GM21723 (cell line): ENCODE measurements at regions not wholly inside any gene's neighbourhood (a gene's known extent, or its start where the extent isn't known, plus 50 kb on each side); places are given as distances from the start of the nearest gene placed in this dataset.

Experiments
- ATAC-seq: cut with Tn5 transposase; IDR thresholded peaks from one replicate; pipeline ENCODE4 v1.9.1; 2021; ENCODE audit warnings: mild to moderate bottlenecking, moderate library complexity; ENCODE audit not compliant: unreplicated experiment

DNA sequence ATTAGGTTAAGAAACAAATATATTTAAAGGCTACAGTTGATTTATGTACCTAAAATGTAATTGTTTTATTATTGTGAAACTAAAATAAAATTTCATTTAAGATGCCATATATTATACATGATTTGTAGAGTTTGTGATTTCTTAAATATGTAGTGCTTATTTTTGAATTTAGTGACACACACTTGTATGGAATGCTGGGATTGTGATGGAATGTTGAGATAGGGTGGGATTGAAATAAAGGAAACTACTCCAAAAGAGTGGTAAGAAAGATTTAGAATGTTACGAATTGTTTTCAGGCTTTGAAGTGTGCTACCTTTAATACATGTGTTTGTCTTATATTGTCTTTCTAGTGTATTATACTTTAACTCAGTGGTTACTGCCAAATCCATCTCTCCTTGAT lies 330.3 kb upstream of the PITX2 start:
- ATAC-seq: no peak

DNA sequence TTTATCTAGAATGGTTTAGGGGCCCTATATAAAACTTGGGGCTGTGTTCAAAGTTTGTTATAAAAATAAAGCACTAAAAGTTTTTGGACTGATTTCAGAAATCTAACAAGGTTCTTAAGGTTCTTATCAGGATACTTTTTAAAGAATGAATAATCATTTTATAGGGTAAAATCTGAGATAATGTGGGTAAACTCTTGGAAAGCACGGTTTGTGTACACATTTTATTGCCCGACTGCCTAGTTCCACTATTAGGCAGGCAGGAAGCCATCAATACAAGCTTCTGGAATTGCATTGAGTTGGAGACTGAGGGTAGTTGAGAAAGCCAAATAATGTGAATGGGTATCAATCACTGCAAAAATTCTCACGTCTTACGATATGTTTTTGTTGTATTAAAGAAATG lies 331.0 kb upstream of the PITX2 start:
- ATAC-seq: no peak

DNA sequence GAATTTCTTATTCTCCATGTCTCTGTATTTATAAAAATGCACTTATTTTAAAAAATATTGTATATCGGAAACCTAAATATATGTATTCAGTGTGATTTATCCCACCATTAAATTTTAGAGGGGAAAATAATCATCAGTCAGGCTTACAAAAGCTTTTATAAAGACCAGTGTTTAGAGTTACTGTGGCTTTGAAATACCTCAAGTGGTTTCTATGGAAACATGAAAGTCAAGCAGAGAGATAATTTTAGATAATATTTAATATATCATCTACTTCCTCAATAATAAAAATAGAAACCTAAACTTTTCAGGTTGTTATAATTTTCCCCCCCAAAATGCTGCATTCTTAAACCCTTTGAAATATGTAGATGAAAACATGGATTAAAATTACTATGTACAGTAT lies 332.9 kb upstream of the PITX2 start:
- no peak for ATAC-seq

DNA sequence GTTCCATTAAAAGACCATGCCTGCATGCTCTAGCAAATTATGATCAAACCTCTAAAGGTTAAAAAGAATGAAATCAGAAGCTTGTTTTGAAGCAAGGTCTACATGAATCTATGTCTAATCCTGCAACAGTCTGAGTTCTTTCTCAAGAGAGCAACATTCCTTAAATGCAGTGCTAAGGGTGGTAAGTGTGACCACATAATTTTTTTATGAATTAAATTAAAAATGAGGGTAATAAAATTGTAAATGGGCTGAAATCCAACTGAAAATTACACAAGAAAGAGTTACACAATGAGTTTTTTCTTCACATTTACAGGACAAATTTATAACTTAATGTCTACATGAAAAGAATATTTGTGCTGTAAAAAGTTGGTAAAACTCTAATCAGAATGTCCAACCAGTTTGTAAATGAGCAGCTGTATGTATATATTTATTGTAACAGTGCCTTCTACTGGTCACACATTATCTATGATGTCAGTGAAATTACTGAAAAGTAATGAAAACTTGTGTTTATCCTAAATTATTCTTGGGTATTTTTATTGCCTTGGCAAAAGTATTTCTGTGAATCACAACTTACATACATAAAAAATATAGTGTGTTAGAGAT lies 336.3 kb upstream of the PITX2 start:
- no peak for ATAC-seq

DNA sequence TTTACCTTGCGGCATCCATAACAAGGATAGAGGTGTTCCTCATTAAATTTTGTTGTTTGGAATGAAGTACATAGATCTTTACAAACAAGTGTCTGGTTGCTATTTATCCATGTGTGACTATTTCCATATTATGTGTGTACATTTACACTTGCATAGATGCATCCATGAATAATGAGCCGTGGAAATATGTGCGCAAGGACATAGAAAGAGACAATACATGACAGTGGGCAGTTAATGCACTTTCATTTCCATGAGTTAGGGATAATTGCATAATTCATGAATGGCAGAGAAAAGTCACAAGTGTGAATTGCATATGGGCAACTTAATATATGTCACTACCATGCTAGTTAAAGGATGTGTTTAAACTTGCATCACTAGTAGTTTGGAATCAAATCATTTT lies 338.2 kb upstream of the PITX2 start:
- no peak for ATAC-seq

- ATAC-seq: no peak
These were observed 339.7 kb upstream of the PITX2 start for GRCh38 chr4:110962616-110963015.

- ATAC-seq: no peak
These were observed 340.9 kb upstream of the PITX2 start for GRCh38 chr4:110963662-110964280.

DNA sequence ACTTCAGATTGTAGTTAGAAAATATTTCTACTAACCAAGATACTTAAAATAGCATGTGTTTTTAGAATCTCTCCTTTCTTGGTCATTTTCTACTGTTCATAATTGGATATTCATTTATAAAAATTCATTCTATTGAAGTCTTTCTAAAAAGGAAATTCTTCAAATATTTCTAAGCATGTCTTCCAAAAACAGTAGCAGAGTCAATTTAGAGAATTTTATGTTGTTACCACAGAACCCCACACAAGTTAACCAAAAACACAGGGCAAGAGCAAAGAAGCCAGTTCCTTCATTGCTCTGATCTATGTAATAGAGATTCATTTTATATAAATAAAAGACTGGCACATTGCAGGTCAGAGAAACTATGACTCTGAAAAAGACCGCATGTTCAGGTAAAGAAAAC lies 345.1 kb upstream of the PITX2 start:
- ATAC-seq: no peak

GRCh38 chr4:110970642-110971041 lies 347.8 kb upstream of the PITX2 start:
- peak; percentile 90 for ATAC-seq

GRCh38 chr4:110975338-110975737 lies 352.5 kb upstream of the PITX2 start:
- ATAC-seq: no peak

DNA sequence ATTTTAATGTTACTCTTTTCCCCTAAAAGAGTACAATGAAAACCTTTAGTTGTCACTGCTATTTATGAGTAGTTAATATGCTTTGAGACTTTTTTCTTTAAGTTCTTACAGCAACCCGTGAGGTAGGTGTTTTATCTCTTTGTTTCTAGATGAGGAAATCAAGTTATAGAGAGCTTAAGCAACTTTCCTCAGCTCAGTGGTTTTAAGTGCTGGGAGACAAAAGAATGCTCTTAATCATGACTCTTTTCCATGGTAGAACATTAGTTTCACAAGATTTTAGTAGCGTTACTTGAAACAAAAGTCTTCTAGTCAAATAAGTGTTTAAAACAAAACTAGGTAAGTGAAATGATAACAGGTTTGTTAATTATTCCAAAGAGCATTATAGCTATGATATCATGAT lies 354.7 kb upstream of the PITX2 start:
- ATAC-seq: no peak

DNA sequence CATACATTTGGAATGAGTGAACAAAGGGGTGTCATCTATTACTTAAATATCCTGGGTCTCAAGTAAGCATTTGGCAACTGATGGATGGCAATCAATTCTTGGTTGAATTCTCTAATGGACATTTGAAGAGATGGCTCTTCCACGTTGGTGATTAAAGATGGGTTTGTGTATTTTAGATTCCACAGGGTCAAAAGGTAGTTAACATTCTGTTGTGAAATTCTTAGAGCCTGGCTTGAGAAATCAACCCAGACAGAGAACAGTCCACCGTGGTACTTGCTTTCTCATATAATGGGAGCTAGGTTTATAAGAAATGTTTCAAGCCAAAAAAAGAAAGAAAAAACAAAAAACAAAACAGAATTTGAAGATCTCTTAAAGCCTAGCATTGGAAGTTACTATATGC lies 355.9 kb upstream of the PITX2 start:
- no peak for ATAC-seq

- no peak for ATAC-seq
These were observed 359.6 kb upstream of the PITX2 start for GRCh38 chr4:110982486-110982885.

- ATAC-seq: no peak
These were observed 365.8 kb upstream of the PITX2 start for GRCh38 chr4:110988722-110989121.

- ATAC-seq: no peak
These were observed 366.2 kb upstream of the PITX2 start for GRCh38 chr4:110989125-110989524.

DNA sequence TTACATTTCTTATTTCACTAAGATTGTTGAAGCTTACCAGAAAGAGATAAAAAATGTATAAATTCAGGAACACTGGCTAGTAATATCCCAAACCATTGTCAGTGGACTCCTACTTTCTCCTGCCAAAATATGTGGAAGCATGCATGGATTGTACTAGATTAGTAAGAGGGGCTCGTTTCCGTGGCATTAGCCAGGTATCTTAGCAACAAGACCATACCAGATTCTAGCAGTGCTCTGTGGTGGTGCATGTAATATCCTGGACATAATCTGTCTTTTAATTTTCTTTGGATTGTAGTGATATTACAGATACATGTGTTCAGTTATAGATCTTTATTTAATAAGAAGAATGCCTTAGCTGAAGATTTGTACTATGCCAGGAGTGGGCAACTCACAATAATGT lies 371.9 kb upstream of the PITX2 start:
- ATAC-seq: no peak

DNA sequence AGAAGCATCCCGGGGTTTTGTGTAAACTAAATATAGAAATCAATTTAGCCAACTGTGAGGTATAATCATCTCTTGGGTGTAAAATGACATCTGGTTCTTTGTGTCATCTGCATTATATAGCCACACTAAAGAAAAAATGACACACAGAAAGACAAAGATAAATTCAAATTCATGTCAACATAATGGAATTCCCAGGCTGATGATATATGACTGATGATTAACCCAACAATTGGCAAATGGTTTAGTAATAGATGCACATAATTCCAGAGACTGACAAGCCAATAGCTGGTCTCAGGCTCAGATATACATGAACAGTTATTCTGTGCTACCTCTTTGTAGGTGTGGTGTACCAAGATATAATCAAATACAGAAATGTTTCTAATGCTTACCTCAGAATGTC lies 375.4 kb upstream of the PITX2 start:
- ATAC-seq: no peak

- no peak for ATAC-seq
These were observed 388.6 kb upstream of the PITX2 start for GRCh38 chr4:111011458-111011857.

GRCh38 chr4:111013846-111014245 lies 391.0 kb upstream of the PITX2 start:
- ATAC-seq: no peak

DNA sequence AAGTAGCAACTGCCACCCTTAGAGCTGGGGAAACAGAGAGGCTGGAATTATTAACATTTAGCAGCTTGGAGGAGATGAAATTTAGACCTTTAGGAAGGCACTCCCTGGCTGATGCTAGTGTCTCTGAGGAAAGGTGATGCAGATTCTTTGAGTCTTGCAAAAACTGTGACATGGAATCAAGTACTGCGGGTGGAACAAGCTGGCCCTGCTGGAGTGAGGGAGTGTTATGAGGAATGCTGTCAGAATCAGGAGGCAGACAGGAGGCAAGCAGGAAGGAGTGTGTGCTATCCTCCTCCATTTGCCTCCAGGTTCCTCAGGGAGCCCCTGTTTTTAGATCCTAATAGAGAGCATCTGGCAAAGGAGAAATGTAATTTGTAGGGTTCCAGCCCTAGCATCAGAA lies 391.7 kb upstream of the PITX2 start:
- no peak for ATAC-seq

- ATAC-seq: no peak
These were observed 393.5 kb upstream of the PITX2 start for GRCh38 chr4:111016416-111016815.

DNA sequence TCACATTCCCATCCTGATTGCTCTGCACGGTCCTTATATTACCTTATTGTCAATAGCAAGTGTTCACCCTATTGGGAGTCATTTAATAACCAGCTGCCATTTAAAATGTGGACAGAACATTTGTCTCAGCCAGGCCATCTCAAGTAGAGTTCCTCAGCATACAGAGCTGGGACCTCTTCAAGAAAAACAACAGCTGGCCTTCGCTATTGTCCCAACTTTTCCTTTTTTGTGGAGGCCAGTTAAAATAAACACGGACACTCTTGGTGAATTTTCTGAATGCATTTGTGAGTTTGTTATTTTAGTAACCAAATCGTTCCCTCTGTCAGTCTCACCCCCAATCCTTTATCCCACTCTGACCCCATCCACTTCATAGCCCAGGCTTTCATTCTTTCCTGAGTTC lies 395.3 kb upstream of the PITX2 start:
- no peak for ATAC-seq

DNA sequence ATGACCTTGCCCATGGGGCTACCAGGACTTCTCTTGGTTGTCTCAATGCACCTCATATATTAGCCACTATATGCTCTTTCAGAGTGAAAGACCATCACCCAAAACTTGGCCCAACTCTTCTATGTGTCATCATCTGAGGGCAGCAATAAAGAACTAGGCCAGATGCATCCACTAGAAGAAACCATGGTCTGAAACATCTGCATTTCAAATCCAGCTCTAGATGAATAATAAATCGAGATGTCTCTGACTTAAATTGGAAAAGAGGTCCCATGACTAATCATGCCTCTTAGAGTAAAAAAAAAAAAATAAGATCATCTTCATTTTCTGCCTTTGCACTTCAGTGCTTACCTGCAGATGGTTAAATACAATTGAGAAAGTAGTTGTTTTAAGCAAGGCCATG lies 397.6 kb upstream of the PITX2 start:
- no peak for ATAC-seq
